CD4-positive, alpha-beta T cell treated with Interleukin-10 for 1 hour (primary cell): ENCODE measurements at regions not wholly inside any gene's neighbourhood (a gene's known extent, or its start where the extent isn't known, plus 50 kb on each side); places are given as distances from the start of the nearest gene placed in this dataset.
"Not testable (repeated sequence)": the region's sequence is repeated elsewhere in the genome, so short reads cannot be mapped to it uniquely, and the experiment has no call there.

Experiments used
- DNase-seq: peaks from one replicate; pipeline ENCODE4 v3.0.0-alpha.2; 2020

DNA sequence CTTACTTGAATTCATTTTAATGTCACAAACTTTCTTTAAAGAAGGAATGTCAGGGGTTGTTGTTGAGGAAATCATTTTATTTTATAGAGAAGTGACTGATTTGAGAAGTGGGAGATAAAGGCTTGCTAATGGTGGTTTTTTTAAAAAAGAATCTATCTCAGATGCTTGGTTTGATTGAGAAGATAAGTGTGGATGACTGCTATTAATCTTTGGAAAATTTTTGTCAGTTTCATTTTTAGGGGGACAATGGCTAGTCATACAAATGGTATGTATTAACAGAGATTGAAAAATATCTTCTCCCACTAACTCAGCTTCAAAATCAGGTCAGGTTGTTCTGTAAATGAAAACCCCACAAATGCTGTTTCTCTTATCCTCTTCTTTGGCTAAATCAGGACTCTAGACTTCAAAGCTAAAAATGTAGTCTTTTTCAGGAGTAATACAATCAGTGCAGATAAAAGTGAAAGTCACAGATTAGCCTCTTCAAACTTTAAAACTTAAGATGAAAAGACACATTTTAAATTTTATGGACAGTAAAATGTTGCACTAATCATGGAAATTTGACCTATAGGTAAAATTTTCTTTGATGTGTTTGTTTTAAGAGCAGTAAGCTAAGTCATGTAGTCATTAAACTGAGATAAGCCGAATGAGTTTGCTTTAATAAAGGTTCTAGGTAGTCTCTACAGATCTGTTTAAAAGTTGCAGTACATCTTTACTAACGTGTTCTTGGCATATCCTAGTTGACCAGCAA is 674.2 kb upstream of the VRK2 start:
- no peak for DNase-seq

DNA sequence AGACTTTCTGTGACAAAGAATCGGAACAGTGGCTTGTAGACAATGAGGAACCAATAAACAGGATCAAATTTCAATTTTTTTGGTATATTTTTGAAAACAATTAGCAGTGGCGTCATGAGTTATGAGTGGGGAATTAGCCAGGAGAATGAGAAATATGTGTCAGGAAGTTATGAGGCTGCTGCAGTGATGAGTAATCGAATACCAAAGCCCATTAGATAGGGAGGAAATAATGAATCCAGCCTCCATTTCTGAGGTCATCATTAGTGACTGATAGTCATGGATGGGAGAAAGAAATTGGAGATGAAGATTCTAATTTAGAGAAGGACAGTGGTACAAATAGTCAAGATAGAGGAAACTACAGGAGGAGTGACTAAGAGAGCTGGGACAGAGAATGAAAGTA is 673.1 kb upstream of the VRK2 start:
- DNase-seq, result no peak

DNA sequence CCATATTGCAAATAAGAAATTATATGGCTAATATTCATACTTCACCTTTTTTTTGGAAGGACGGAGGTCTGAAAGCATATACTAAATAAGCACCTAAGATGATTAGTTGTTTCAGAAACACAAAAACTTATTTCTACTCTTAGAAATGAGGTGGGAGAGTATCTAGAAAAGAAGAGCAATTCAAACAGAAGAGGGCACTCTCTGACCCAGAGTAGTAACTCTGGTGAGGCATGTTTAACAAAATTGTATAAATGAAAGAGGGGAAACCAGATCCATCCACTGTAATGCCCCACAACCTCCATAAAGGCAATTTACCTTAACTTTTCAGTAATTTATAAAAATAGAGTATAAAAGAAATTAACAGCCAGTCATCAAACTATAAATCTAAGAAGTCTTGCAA is 669.6 kb upstream of the VRK2 start:
- no peak for DNase-seq

DNA sequence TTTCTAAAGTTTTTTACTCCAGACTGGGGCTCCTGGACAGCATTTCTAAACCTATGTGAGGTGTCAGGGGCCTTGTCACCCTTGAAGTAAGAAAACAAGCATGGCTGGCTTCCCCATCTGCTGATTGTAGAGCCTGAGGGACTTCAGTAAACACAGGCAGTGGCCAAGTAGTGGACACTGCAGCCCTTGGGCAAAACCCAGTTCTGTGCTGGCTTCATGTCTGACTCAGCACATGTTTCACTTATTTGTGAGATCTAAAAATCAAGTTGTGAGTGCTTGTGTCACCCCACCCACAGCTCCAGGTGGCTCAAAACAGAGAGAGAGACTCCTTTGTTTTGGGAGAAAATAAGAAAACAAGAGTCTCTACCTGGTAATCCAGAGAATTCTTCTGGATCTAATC is 660.3 kb upstream of the VRK2 start:
- DNase-seq, result no peak

DNA sequence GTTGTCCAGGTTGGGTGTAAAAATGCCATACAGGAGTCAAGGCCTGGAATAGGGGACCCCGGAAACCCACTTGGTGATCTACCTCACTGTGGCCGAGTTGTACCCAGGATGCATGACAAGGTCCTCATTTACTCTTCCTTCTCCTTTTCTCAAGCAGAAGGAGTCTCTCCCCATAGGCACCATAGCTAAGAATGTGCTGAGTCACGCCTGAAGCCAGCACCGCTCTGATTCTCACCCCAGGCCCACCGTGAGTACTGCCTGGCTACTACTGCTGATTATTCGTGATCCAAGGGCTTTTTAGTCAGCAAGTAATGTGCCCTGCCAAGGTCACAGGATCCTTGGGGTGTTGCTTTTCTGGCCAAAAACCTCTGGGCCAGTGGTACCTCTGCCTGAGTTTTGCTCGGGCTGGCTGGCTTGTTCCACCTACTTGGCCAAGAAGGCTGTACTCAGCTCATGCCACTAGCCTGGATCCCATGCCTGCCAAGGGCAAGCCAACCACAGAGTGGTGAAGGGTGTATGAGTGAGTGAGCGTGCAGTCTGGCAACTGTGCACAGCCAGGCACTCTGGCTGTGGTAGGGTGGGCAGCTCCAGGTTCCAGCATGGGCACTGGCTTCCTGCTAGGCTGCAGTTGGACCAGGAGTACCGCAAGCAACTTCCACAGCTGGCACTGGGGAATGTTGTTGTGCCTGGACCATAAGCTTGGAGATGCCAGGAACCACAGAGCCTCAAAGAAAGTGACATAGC is 650.1 kb upstream of the VRK2 start:
- DNase-seq, result no peak

DNA sequence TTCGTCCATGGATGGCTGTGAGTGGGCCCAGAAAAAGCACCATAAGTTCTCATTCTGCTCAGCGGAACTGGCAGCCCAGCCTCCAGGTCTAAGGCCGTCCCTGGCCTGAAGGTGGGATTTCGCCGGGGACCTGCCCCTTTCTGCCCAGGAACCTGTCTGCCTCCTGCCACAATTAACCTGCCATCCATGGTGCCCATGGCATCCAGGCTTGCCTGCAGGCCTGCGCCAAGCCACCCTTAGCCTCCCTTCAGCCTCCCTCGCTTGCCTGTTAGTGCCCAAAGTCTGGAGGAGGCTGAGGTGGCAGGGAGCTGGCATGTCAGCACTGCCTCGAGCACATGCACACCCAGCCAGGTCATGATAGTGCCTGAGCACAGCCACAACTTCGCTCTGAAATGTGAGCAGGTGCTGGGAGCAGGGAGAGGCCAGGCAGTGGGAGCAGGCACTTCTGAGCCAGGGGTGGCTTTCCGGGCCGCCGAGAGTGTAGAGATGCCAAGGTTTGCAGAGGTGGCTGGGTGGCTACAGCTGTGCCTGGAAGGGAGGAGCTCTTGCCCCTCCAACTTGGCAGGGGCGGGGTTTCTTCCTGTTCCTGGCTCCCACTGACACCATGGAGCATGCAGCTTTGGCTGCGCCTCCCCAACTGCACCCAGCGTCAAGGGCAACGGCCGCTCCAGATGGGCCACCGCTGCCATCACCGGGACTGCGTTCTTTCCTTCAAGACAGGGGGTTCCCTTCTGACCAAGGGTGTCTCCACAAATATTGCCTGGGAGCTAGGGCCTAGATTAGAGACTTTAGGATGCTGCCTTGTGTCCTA is 648.9 kb upstream of the VRK2 start:
- DNase-seq, result no peak

DNA sequence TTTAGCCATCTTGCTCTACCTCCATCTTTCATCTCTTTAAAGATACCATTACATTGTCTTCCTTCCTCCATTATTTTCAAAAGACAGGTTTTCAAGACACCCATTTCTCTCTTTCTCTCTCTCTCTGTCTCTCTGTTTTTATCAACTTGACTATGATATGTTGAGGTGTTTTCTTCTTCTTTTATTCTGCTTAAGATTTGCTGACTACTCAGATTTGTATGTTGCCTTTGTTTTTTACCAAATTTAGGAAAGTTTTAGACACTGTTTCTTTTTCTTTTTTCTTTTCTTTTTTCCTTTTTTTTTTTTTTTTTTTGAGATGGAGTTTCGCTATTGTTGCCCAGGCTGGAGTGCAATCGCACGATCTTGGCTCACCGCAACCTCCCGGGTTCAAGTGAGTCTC is 647.5 kb upstream of the VRK2 start:
- DNase-seq, result no peak

DNA sequence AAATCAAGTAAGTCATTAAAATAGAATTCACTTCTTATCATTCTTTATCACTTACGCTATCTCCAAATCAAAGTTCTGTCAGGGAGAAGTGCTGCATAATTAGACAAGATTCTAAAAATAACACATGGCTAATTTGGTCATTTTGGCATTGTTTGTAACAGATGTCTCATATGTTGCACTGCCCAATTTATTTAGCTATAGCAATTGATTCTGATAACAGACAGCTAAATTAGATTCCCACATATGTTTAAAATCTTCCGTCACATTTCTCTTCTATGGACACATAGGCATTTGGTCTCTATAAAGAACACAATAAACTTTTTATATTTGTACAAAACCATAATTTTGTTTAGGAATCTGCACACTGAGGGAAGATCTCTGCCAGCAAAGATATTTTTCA is 644.5 kb upstream of the VRK2 start:
- no peak for DNase-seq

DNA sequence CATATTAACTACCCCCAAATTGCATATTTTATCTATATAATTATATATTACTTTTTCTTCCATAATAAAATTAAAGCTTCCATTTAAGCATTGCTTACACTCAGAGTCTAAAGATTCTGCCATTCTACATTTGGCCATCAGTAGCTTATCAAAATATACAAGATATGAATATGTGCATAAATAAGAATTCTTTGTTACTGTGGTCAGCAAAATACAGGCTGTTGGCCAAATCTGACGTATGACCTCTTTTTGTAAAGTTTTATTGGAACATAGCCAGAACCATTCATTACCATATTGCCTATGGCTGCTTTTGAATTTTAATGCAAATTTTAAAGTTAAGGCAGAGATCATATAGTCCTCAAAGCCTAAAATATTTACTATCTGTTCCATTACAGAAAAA is 643.9 kb upstream of the VRK2 start:
- no peak for DNase-seq

DNA sequence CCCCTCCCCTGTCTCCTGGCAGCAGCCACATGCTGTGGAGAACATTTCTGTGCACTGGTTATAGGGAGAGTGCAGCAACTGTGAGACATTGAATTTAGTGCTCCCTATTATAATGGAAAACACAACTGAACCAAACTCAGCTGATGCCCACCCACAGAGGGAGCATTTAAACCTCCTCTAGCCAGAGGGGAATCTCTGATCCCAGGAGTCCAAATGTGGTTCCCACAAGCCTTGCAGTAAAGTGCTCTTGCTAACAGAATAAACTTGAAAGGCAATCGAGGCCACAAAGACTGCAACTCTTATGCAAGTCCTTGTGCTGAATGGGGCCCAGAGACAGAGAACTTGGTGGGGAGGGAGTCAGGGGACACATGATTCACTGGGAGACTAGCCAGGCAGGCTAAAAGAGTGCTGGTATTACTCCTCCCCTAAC is 638.8 kb upstream of the VRK2 start:
- no peak for DNase-seq

DNA sequence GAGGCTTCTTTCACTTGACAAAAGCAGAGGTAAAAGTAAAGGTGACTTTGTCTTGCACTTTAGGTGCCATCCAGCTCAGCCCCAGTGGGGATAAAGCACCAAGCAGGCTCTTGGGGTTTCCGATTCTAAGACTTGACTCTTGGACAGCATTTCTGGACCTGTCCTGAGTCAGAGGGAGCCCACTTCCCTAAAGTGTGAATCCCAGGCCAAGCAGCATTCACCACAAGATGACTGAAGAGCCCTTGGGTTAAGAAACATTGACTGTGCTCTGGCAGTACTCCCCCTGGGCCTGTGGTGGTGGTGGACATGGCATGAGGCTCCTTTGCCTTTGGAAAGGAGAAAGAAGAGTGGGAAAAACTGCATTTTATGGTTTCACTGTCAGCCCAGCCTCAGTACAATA is 638.0 kb upstream of the VRK2 start:
- DNase-seq, result no peak

DNA sequence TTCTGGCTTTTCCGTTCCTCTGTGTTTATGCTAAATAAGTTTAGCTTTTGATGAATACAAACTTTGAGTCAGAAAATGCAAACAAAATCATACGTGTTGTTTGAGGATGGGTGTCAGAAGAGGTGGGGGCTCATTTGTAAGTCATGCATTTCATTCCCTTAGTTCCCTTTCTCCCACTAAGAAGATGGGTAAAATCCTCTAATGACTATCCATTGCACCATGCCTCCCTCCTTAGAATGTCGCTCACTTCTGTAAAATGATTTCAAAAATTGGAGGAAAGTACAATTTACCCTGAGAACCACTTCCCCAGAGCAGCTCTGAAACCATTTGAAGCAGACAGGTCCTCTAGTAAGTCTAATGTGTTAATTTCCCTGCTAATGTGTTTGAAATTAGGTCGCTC is 629.6 kb upstream of the VRK2 start:
- no peak for DNase-seq

DNA sequence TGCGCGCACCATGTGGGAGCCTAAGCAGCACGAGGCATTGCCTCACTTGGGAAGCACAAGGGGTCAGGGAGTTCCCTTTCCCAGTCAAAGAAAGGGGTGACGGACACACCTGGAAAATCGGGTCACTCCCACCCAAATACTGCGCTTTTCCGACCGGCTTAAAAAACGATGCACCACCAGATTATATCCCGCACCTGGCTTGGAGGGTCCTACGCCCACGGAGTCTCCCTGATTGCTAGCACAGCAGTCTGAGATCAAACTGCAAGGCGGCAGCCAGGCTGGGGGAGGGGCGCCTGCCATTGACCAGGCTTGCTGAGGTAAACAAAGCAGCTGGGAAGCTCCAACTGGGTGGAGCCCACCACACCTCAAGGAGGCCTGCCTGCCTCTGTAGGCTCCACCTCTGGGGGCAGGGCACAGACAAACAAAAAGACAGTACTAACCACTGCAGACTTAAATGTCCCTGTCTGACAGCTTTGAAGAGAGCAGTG is 627.7 kb upstream of the VRK2 start:
- DNase-seq, result not testable (repeated sequence)

DNA sequence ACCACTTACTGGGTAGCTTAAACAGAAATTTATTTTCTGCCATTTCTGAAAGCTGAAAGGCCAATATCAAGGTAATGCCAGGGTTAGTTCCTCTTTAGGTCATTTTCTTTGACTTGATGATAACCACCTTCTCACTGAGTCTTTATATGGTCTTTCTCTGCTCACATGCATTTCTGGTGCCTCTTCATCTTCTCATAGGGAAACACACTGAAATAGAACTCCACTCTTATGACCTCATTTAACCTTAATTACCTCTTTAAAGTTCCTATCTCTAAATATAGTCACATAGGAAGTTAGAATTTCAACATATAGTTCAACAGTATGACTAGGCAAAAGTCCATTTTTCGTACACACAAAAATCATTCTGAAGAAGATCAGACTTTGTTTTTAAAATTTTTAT is 616.8 kb upstream of the VRK2 start:
- no peak for DNase-seq

DNA sequence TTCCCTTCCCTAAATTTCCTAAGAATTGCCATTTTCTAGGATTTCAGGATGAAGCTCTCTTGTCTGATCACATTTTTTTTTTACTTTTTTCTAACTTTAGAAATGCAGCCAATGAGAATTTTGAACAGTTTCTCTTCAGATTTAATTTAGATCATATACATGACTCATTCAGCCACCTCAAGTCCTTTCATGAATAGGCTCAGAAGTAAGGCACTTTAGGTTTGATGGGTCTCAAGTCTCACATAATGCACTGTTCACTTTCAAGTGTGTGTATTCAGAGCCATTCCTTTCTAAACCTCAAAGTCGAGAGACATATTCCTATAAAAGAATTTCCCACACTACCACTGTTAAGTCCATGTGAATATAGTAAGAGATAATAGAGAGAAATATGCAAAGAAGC is 614.1 kb upstream of the VRK2 start:
- DNase-seq, result no peak

DNA sequence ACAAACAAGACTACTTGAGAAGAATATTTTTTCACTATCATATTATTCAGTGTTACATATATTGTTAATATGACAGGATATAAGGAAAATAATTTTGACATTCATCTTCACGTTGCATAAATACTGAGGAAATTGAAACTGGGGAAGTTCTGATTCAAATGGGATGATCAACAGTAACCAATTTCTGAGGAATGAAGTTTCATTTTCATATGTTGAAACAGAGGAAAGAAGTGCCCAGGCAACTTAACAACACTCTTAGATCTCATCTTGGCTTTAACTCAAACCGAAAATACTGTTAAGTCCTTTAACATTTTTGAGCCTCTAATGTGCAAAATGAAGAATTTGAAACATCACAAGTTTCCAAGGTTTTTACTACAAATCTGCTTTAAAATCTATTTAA is 612.2 kb upstream of the VRK2 start:
- no peak for DNase-seq

DNA sequence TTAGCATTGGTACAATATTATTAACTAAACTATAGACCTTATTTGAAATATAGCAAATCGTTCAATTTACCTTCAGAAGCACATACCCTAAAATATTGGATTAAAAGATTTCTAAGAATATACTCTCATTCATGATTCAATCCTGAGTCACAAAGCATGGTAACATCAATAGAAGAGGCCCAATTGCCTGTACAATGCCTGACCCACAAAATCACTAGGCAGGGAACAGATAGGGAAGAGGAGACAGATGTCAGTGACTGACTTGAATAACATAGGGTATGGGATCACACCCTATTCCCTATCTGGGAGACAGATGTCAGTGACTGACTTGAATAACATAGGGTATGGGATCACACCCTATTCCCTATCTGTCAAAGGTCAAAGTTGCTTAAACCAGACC is 611.6 kb upstream of the VRK2 start:
- DNase-seq, result no peak

DNA sequence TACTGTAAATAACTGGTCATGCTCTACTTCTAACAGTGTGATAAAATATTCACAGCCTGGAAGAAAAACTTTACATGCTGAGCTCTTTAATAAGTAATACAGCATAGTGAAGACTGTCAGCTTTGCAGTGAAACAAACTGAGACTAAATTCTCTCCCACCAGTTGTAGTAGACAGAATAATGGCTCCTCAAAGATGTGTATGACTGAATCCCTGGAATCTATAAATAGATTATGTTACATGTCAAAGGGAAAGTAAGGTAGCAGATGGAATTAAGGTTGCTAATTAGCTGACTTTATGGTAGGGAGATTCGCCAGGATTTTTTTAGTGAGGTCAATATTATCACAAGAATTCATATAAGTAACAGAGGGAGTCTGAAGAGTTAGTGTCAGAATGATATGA is 609.5 kb upstream of the VRK2 start:
- no peak for DNase-seq

DNA sequence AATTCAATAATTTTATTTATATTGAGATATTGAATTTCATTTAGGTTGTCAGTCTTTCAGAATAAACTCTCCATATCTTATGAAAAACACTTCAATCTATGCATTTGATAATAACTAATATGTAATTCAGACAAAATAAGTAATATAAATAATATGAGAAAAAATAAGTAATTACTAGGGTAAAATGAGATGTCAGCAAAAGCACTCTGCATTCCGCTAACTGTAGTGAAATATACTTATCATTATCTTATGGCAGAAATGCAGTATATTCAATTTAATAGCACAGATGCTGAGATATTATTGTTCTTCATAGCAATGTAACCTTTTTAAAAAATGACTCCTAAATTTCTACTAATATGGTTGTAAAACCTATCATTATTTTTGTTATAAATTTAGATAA is 606.2 kb upstream of the VRK2 start:
- DNase-seq, result no peak

DNA sequence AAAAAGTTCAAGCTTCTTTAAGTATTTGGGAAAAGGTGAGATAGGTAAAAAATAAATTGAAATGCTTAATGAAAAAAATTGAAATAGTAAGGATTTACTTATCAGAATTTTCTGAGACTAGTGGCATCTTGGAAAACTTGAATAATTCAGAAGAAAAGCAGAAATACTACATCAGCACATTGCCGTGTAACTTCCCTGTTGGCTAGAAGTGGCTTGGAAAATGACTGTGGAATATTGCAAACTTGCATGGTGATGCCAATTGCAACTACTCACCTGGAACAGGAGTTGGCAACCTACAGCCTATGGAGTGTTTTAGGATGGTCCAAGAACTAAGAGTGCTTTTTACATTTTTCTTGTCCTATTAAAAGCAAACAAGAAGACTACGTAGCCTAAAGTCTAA is 603.5 kb upstream of the VRK2 start:
- no peak for DNase-seq

DNA sequence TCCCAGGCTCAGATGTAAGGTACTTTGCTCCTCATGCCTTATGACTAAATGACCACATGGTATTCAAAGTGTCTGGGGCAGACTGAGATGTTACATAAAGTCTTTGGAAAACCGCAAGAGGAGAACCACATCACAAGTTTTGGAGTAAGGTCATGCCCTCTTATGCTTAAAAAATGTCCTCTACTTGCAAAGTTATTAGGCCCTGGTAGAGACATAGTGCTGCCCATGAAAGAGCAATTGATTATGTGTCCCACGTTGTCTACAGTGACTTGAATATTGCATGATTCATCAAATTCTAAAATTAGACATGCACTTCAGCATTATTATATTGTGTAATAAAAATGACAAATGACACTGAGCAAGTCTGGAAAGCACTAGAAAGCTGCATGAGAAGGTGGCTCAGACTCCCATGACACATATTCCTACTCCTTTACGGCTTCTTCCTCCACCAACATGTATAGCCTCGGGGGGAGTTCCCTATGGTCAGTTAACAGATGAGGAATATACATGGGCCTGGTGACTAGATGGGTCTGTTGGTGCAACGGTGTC is 602.6 kb upstream of the VRK2 start:
- DNase-seq, result no peak

DNA sequence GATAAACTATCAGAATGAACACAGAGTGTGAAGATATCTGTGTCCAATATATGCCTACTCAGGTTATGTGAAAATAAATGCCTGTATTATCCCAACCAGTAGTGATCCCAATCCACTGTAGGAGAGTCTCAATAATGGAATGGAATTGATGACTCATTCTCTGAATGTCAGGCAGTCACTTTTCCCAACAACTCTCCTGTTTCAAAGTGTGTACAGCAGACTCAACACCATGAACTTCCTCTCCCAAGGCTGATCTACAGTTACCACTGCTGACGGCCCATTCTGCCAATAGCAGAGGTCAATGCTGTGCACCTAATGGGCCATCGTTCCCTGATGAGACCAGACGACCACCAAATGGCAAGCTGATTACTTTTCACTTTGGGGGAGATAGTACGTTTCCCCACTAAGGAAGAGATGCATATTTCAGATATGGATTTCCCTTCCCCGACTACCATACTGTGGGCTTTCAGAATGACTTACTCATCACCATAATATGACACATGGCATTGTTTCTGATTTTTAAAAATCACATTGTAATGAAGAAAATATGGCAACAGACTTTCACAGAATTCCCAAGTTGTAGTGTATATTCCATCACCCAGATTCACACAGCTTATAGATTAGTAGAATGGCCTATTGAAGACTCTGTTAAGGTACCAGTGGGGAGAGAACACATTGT is 601.7 kb upstream of the VRK2 start:
- DNase-seq, result no peak

DNA sequence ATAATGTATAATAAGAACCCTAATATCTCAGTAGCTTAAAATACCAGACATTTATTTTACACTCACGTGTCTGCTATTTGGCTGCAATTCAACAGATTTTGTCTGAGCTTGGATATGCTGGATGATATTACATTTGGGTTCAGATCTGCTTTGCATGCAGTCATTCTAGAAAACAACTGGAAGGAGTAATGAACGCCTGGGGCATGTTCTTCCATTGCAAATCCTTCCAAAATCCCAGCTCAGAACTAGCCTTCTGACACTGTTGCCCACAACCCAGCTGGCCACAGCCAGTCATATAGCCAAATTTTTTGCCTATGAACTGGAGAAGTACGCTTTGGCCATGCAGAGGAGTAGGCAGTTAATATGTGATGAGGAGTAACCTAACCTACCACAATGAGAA is 597.8 kb upstream of the VRK2 start:
- DNase-seq, result no peak
